ENCODE measurements at regions not wholly inside any gene's neighbourhood (a gene's known extent, or its start where the extent isn't known, plus 50 kb on each side); places are given as distances from the start of the nearest gene placed in this dataset.
A peak's percentile ranks its signal among the peaks of the same experiment; 100 is the strongest.

DNA sequence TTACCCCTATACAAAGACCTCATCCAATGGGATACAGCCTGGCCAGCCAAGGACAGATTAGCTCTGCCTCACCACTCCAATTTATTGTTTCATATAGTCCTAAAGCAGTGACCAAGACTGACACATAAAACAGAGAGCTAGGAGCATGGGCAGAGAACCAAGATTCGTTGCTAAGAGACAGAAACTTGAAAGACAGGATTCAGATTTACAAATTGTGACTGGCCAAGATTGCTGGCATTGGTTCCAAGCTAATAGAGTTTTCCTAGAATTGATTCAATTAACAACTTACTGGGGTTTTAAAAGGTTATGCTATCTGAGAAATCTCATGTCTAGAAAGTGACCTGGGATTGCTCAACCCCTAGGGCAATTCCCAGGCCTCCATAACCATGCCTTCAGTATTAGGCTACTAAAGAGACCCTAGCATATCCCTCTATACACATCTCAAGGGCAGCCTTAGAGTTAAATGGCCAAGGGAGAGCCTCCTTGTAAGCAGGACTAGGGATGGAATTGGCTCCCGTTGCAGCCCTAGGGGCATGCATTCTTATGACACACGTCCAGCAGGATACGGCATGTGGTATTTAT, 75.6 kb downstream of the ICOS start:
- no peaks in the 10 kb centered on the region for H3K36me3 ChIP-seq (replicated peaks in 1 of 2)
- WGBS, 4 donors, result 58 to 68% (median 67%) methylated on average over 4 of the region's 4 CpGs

DNA sequence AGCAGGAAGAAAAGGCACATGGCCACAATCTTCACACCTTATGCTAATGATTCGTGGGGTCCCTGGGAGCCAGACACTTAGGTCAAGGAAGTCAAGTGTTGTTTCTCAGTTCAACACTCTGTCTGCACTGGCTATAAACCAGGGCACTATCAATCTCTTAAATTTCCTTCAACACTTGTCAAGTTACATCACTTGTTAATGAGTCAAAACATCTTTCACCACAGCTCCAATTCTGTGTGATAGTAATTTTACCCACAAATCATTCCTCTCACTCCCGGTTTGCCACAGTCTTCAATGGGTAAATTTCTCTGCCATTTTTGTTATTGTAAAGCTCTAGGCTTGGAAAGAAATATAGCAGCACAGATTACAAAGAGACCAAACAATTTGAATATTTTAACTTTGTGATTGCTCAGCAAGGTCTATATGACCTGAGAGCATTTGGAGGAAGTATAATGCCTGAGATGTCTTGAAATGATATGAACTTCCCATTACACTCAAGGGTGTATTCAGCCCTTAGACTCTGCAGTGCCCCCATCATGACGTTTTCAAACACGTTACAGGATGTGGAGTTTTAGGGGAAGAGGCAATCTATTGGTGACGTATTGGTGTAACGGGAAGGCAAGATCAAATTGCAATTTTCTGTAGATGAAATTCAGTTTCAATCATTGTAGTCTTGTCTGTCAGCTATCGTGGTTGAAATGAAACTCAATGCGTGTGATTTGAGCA, 78.7 kb downstream of the ICOS start:
- no peaks in the 10 kb centered on the region for H3K4me1 ChIP-seq (replicated peaks in 1 of 2)
- TF ChIP-seq CTCF (IDR thresholded peaks at IDR 0.05) (no peak), POLR2A (IDR thresholded peaks at IDR 0.05) (no peak)
- H3K9me3 ChIP-seq (replicated peaks in 1 of 3), result no peaks in the 10 kb centered on the region
- intact Hi-C loops (cut with DNase I), result no loop called here
- no peak overlapping the region for H3K4me3 ChIP-seq
- WGBS, 4 donors, result 63 to 72% (median 67%) methylated on average over 8 of the region's 8 CpGs
- H3K27ac ChIP-seq, result no peak overlapping the region
- H3K27me3 ChIP-seq, result no peaks in the 10 kb centered on the region
- no peaks in the 10 kb centered on the region for H3K36me3 ChIP-seq (replicated peaks in 1 of 2)
- no peak for DNase-seq

More for the DNA sequence above, 75.6 kb downstream of the ICOS start:
- no peak overlapping the region for H3K4me3 ChIP-seq
- no peaks in the 10 kb centered on the region for H3K9me3 ChIP-seq (replicated peaks in 1 of 3)
- no peaks in the 10 kb centered on the region for H3K27me3 ChIP-seq
- intact Hi-C loops (cut with DNase I), result no loop called here
- H3K4me1 ChIP-seq (replicated peaks in 1 of 2), result no peaks in the 10 kb centered on the region
- no peak for TF ChIP-seq POLR2A (IDR thresholded peaks at IDR 0.05)
- TF ChIP-seq CTCF (IDR thresholded peaks at IDR 0.05), result no peak
- H3K27ac ChIP-seq, result no peak overlapping the region
- no peak for DNase-seq

GRCh38 chr2:204018717-204019116, 82.2 kb downstream of the ICOS start:
- H3K36me3 ChIP-seq (replicated peaks in 1 of 2), result no peaks in the 10 kb centered on the region
- no peaks in the 10 kb centered on the region for H3K27me3 ChIP-seq
- intact Hi-C loops (cut with DNase I), result no loop called here
- H3K27ac ChIP-seq, result no peak overlapping the region
- H3K9me3 ChIP-seq (replicated peaks in 1 of 3), result no peaks in the 10 kb centered on the region
- no peak overlapping the region for H3K4me3 ChIP-seq
- H3K4me1 ChIP-seq (replicated peaks in 1 of 2), result no peaks in the 10 kb centered on the region
- no peak for TF ChIP-seq POLR2A (IDR thresholded peaks at IDR 0.05)
- TF ChIP-seq CTCF (IDR thresholded peaks at IDR 0.05), result no peak
- 74 to 86% (median 79%) methylated on average over 6 of the region's 6 CpGs for WGBS, 4 donors
- no peak for DNase-seq

DNA sequence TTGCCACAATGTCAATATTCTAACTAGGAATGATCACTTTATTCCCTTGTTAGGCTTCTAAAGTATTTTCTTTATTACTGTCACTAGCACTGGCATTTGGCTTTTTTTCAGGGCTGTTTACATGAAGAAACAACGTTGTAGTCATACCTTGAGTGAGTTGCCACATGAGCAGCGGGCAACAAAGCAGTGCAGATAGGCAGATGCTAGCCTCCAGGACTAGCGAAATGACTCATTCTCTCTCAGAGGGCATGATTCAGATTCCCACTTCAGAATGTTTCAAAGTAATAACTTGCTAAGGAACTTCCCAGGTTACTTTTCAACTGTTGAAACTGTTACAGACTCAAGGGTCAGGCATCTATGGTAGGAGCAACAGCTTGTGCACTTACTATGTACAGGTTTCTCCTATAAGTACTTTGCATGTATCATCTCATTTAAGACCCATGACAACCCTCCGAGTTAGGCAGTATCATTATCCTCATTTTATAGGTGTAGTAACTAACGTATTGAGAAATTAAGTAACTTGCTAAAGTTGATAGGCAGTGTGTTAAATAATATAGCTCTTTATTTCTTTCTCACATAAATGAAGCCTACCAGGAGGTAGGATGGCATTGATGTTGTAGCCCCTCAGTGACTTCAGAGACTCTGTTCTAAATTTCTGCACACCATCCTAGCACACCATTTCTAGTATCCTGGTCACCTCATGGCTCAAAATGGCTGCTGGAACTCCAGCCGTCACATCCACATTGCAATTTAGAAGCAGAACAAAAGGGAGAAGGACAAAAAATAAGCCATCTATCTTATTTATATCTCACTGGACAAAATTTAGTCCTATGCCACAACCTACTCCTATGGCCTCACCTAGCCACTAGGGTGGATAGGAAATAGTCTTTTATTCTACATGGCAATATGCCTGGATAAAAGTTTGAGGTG, 83.3 kb downstream of the ICOS start:
- WGBS, 4 donors, result 76 to 88% (median 81%) methylated on average over 6 of the region's 6 CpGs
- H3K27ac ChIP-seq, result no peak overlapping the region
- DNase-seq, result peak in 1 of 7 donors; percentile 10
- H3K4me1 ChIP-seq (replicated peaks in 1 of 2), result no peaks in the 10 kb centered on the region
- intact Hi-C loops (cut with DNase I), result no loop called here
- no peaks in the 10 kb centered on the region for H3K9me3 ChIP-seq (replicated peaks in 1 of 3)
- H3K36me3 ChIP-seq (replicated peaks in 1 of 2), result no peaks in the 10 kb centered on the region
- H3K4me3 ChIP-seq, result no peak overlapping the region
- TF ChIP-seq CTCF (IDR thresholded peaks at IDR 0.05) (no peak), POLR2A (IDR thresholded peaks at IDR 0.05) (no peak)
- no peaks in the 10 kb centered on the region for H3K27me3 ChIP-seq
